Suprapubic skin (tissue), 4 donors: ENCODE measurements at regions not wholly inside any gene's neighbourhood (a gene's known extent, or its start where the extent isn't known, plus 50 kb on each side); places are given as distances from the start of the nearest gene placed in this dataset.

ENCODE experiments used
- DNase-seq, 2 donors: peaks; one replicate each; pipeline ENCODE4 v3.0.0-alpha.2; 2019; ENCODE audit warnings: low spot score in 2 of 2
- H3K27ac ChIP-seq: fragments of 200-600 bp; sonication (generic); one replicate; pipeline ENCODE4 v1.5.1; 2019
- H3K27me3 ChIP-seq: fragments of 200-600 bp; sonication (generic); one replicate; pipeline ENCODE4 v1.5.1; 2019
- H3K36me3 ChIP-seq: fragments of 200-600 bp; sonication (generic); one replicate; pipeline ENCODE4 v1.5.1; 2019
- H3K4me1 ChIP-seq: fragments of 200-600 bp; sonication (generic); one replicate; pipeline ENCODE4 v1.5.1; 2019
- H3K4me3 ChIP-seq: fragments of 200-600 bp; sonication (generic); one replicate; pipeline ENCODE4 v1.5.1; 2019; ENCODE audit warnings: mild to moderate bottlenecking
- H3K9me3 ChIP-seq: fragments of 200-600 bp; sonication (generic); one replicate; pipeline ENCODE4 v1.5.1; 2019
- EP300 ChIP-seq: sonication (generic); formaldehyde crosslinking; IDR thresholded peaks from one replicate; pipeline ENCODE4 v1.6.1; 2017; ENCODE audit warnings: antibody characterized with exemption
- POLR2A ChIP-seq, 2 donors: fragments of 450-650 bp; IDR thresholded peaks; one replicate each; pipeline ENCODE4 v1.6.1; 2017; ENCODE audit warnings: antibody characterized with exemption in 2 of 2, mild to moderate bottlenecking in 2 of 2, moderate library complexity in 2 of 2
- POLR2AphosphoS5 ChIP-seq, 3 donors: sonication (generic); formaldehyde crosslinking; IDR thresholded peaks; one replicate each; pipeline ENCODE4 v1.6.1; 2017; ENCODE audit warnings: antibody characterized with exemption in 3 of 3
- WGBS: methylation state at CpG from one replicate; pipeline ENCODE4 v1.1.5; 2018; 5-methylcytosine and 5-hydroxymethylcytosine counted together
- TF ChIP-seq, protein P1 (sequence below), 2 donors: fragments of 200-600 bp in 1 of 2; fragments of 450-650 bp in 1 of 2; sonication (generic) in 1 of 2; IDR thresholded peaks; one replicate each; pipeline ENCODE4 v1.5.1; 2016 to 2019; ENCODE audit warnings: antibody characterized with exemption in 2 of 2, mild to moderate bottlenecking in 1 of 2, moderate library complexity in 1 of 2

DNA sequence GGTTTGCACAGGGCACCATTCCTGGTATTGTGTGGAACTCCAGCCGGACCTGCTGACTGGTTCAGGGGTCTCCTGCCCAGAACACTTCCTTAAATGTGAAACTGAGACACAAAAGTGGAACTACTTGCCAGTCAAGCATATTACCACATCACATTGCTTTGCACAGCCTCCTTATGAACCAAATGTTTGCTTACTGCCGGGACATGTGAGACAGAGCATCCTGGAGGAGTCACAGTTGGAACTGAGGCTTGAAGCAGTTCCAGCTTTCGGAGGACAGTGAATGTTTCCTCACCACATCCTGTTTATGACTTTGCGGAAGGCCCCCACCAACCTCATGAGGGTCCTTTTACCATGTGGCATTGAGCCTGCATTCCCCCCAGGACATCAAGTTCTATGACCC lies 105.8 kb upstream of the ARHGAP42 start:
- Histone ChIP-seq H3K36me3 (no peaks in the 10 kb centered on the region), H3K4me1 (peaks cover 4% of the 10 kb centered on the region), H3K4me3 (no peak overlapping the region), H3K27me3 (no peaks in the 10 kb centered on the region), H3K27ac (no peak overlapping the region), H3K9me3 (no peaks in the 10 kb centered on the region)
- DNase-seq: peak in 1 of 2 donors; percentile 67
- TF ChIP-seq POLR2AphosphoS5 (IDR thresholded peaks at IDR 0.05): no peak
- TF ChIP-seq EP300: no peak
- TF ChIP-seq POLR2A (IDR thresholded peaks at IDR 0.05): no peak
- TF ChIP-seq, protein P1, sequence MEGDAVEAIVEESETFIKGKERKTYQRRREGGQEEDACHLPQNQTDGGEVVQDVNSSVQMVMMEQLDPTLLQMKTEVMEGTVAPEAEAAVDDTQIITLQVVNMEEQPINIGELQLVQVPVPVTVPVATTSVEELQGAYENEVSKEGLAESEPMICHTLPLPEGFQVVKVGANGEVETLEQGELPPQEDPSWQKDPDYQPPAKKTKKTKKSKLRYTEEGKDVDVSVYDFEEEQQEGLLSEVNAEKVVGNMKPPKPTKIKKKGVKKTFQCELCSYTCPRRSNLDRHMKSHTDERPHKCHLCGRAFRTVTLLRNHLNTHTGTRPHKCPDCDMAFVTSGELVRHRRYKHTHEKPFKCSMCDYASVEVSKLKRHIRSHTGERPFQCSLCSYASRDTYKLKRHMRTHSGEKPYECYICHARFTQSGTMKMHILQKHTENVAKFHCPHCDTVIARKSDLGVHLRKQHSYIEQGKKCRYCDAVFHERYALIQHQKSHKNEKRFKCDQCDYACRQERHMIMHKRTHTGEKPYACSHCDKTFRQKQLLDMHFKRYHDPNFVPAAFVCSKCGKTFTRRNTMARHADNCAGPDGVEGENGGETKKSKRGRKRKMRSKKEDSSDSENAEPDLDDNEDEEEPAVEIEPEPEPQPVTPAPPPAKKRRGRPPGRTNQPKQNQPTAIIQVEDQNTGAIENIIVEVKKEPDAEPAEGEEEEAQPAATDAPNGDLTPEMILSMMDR (IDR thresholded peaks at IDR 0.05): no peak
- WGBS: 61% methylated on average over 4 of the region's 4 CpGs

DNA sequence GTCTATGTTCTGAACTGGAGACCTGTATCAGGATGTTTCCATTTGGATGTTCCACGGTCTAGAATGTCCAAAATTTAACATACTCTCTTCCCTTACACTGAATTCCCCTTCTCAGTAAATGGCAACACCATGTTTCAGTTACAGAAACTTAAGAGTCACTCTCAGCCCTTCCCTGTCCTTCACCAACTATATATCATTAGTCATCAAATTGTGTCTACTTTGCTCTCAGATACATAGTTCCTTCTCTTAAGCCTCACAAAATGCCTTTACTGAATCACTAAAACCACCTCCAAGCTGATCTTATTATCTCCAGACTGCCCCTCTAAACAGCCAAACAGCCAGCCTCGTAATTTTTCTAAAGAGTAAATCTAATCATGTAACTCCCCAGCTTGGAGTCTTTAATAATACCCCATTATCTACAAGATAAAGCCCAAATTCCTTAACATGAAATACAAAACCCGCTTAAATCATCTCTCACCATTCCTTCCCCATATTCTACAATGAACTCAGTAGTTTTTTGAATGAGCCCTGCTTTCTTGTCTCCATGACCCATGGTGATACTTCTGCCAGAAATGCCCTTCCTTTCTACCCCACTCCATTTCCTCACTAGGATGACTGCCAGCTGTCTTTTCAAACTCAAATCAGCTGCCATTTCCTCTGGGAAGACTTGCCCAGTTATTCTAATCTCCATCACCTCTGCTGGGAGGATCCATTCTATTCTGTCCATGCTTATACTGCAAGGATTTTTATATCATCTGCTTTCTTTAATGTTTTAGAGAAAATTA lies 102.7 kb upstream of the ARHGAP42 start:
- Histone ChIP-seq H3K27ac (no peak overlapping the region), H3K4me1 (peaks cover 4% of the 10 kb centered on the region), H3K36me3 (no peaks in the 10 kb centered on the region), H3K4me3 (no peak overlapping the region), H3K9me3 (no peaks in the 10 kb centered on the region), H3K27me3 (no peaks in the 10 kb centered on the region)
- 86% methylated on average over 3 of the region's 3 CpGs for WGBS
- no peak for DNase-seq
- no peak for TF ChIP-seq EP300
- TF ChIP-seq POLR2AphosphoS5 (IDR thresholded peaks at IDR 0.05): no peak

DNA sequence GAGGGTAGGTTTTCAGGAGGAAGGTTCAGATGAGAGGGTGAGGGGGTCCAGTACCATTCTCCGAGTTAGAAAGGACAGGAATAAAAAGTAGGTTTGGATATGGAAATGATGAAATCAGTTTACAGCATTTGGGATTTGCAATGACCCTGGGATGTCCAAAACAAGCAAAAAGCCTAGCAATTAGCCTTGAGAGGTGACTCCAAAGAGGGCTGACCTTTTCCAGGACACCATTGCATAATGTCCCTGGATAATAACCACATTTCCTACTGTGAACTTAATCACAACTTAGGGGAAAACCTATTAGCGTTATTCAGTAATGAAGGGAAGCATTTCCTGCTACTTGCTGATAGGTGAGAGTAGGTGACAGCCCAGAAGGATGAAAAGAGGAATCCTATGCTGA lies 101.4 kb upstream of the ARHGAP42 start:
- 65% methylated on average over 2 of the region's 2 CpGs for WGBS
- peak overlapping the region; percentile 8 for H3K27ac ChIP-seq

DNA sequence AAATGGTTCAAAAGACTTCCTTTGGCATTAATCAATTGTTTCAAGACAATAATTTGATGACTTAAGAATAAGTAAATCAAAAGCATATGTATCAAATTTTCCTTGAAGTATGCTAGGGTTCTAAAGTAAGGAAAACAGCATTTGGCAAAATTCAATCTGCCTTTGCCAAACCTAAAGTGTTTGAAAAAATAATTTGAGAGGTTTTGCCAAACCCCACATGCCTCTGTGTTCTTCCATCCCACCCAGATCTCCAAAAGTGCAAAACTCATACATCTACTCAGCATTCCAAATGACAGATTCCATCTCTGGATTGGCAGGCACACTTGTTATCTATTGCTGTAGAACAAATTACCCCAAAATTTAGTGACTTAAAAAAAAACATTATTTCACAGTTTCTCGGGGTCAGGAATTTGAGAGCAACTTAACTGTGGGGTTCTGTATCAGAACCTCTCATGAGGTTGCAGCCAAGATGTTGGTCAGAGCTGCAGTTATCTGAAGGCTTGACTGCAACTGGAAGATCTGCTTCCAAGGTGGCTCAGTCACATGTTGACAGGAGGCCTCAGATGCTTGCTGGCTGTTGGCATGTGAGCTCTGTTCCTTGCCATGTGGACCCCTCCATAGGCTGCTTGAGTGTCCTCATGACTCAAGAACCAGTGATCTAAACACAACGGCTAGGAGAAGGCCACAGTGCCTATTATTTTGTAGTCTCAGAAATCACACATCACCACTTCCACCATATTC lies 100.6 kb upstream of the ARHGAP42 start:
- 69% methylated on average over 2 of the region's 2 CpGs for WGBS
- Histone ChIP-seq H3K36me3 (no peaks in the 10 kb centered on the region), H3K27ac (peak overlapping the region; percentile 18), H3K4me1 (peaks cover 4% of the 10 kb centered on the region), H3K27me3 (no peaks in the 10 kb centered on the region), H3K9me3 (no peaks in the 10 kb centered on the region), H3K4me3 (no peak overlapping the region)
- no peak for DNase-seq
- TF ChIP-seq POLR2AphosphoS5 (IDR thresholded peaks at IDR 0.05): no peak
- no peak for TF ChIP-seq EP300
- TF ChIP-seq, protein P1 (IDR thresholded peaks at IDR 0.05): no peak
- TF ChIP-seq POLR2A (IDR thresholded peaks at IDR 0.05): no peak

More for the DNA sequence above, 101.4 kb upstream of the ARHGAP42 start:
- no peaks in the 10 kb centered on the region for H3K27me3 ChIP-seq
- peaks cover 4% of the 10 kb centered on the region for H3K4me1 ChIP-seq
- TF ChIP-seq EP300: no peak
- TF ChIP-seq POLR2A (IDR thresholded peaks at IDR 0.05): no peak
- TF ChIP-seq, protein P1 (IDR thresholded peaks at IDR 0.05): no peak
- peak in 2 of 3 donors; percentile 33 to 70 for TF ChIP-seq POLR2AphosphoS5 (IDR thresholded peaks at IDR 0.05)
- DNase-seq: no peak
- no peaks in the 10 kb centered on the region for H3K36me3 ChIP-seq
- no peaks in the 10 kb centered on the region for H3K9me3 ChIP-seq
- H3K4me3 ChIP-seq: no peak overlapping the region

DNA sequence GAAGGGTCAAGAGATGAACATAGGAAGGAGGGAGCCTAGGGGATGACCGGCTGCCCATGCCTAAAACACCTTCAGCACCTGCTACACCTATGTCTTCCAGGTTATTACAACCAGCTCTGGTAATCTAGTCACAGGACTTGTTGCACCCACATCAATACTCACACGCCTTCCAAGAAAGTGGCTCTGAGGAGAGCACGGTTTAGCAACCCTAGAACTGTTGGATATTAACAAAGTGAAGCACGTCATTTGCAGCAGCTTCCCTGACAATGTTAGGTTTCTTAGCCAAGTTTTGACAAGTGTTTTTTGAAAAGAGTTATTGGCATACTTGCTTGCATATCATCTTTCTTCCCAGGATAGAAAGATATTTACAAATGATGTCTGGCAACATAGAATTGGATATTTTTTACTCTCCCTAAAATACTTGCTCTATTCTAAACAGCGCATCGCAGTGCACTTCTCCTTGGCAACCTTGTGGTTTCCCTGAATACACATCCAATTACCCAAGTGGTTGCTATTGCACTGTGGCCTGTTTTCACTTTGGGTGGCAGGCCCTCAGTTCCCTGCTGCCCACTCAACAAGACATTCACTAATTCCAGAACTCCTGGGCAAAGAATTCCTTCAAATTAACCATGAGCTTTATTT lies 94.3 kb upstream of the ARHGAP42 start:
- Histone ChIP-seq H3K27ac (no peak overlapping the region), H3K27me3 (no peaks in the 10 kb centered on the region), H3K9me3 (no peaks in the 10 kb centered on the region), H3K4me3 (no peak overlapping the region), H3K36me3 (no peaks in the 10 kb centered on the region), H3K4me1 (no peaks in the 10 kb centered on the region)
- no peak for DNase-seq
- TF ChIP-seq, protein P1 (IDR thresholded peaks at IDR 0.05): no peak
- TF ChIP-seq POLR2A (IDR thresholded peaks at IDR 0.05) (no peak), EP300 (no peak), POLR2AphosphoS5 (IDR thresholded peaks at IDR 0.05) (no peak)
- WGBS: 73% methylated on average over 6 of the region's 6 CpGs
